Endothelial cell (in vitro differentiated cells): ENCODE measurements at regions not wholly inside any gene's neighbourhood (a gene's known extent, or its start where the extent isn't known, plus 50 kb on each side); places are given as distances from the start of the nearest gene placed in this dataset.

ENCODE experiments used
- DNase-seq: peaks from one replicate; pipeline ENCODE4 v3.0.0; 2021; ENCODE audit warnings: low spot score
- H3K27ac Mint-ChIP-seq: one replicate; pipeline ENCODE4 v1.8.0; 2021; ENCODE audit warnings: mixed read lengths, inconsistent platforms; ENCODE audit not compliant: unreplicated experiment
- H3K27me3 Mint-ChIP-seq: one replicate; pipeline ENCODE4 v1.8.0; 2021; ENCODE audit warnings: mild to moderate bottlenecking, moderate library complexity, mixed read lengths, inconsistent platforms; ENCODE audit not compliant: unreplicated experiment
- H3K36me3 Mint-ChIP-seq: one replicate; pipeline ENCODE4 v1.8.0; 2021; ENCODE audit warnings: mild to moderate bottlenecking, low read depth, mixed read lengths, inconsistent platforms; ENCODE audit not compliant: unreplicated experiment
- H3K4me1 Mint-ChIP-seq: one replicate; pipeline ENCODE4 v1.8.0; 2021; ENCODE audit warnings: mild to moderate bottlenecking, mixed read lengths, inconsistent platforms; ENCODE audit not compliant: unreplicated experiment
- H3K4me3 Mint-ChIP-seq: one replicate; pipeline ENCODE4 v1.8.0; 2021; ENCODE audit warnings: mild to moderate bottlenecking, mixed read lengths, inconsistent platforms; ENCODE audit not compliant: unreplicated experiment
- H3K9me3 Mint-ChIP-seq: one replicate; pipeline ENCODE4 v1.8.0; 2021; ENCODE audit warnings: mixed read lengths, inconsistent platforms; ENCODE audit not compliant: unreplicated experiment
- CTCF ChIP-seq: fragments of 200-600 bp; sonication (generic); IDR thresholded peaks from one replicate; pipeline ENCODE4 v1.5.0; 2021; ENCODE audit warnings: antibody characterized with exemption; ENCODE audit not compliant: unreplicated experiment

- no peak for TF ChIP-seq CTCF
- Mint-ChIP-seq H3K27me3 (peaks cover 2% of the 10 kb centered on the region), H3K9me3 (no peaks in the 10 kb centered on the region), H3K4me1 (peaks cover 3% of the 10 kb centered on the region), H3K27ac (no peak overlapping the region), H3K36me3 (no peaks in the 10 kb centered on the region), H3K4me3 (no peak overlapping the region)
- DNase-seq, result no peak
Observed at GRCh38 chr1:189646066-189646465, 831.6 kb downstream of the BRINP3 start.

- Mint-ChIP-seq H3K4me3 (no peak overlapping the region), H3K27ac (no peak overlapping the region), H3K27me3 (no peaks in the 10 kb centered on the region), H3K36me3 (no peaks in the 10 kb centered on the region), H3K4me1 (peaks cover 21% of the 10 kb centered on the region), H3K9me3 (no peaks in the 10 kb centered on the region)
- no peak for TF ChIP-seq CTCF
- DNase-seq, result no peak
Observed at GRCh38 chr1:189654906-189655305, 822.8 kb downstream of the BRINP3 start.

GRCh38 chr1:189656628-189657530 lies 820.8 kb downstream of the BRINP3 start:
- H3K36me3 Mint-ChIP-seq, result no peaks in the 10 kb centered on the region
- no peaks in the 10 kb centered on the region for H3K27me3 Mint-ChIP-seq
- no peaks in the 10 kb centered on the region for H3K9me3 Mint-ChIP-seq
- no peak overlapping the region for H3K4me3 Mint-ChIP-seq
- peaks cover 21% of the 10 kb centered on the region for H3K4me1 Mint-ChIP-seq
- no peak for TF ChIP-seq CTCF
- no peak overlapping the region for H3K27ac Mint-ChIP-seq
- DNase-seq, result no peak

GRCh38 chr1:189657715-189658114 lies 819.9 kb downstream of the BRINP3 start:
- no peaks in the 10 kb centered on the region for H3K27me3 Mint-ChIP-seq
- no peak for TF ChIP-seq CTCF
- no peak for DNase-seq
- H3K36me3 Mint-ChIP-seq, result no peaks in the 10 kb centered on the region
- no peaks in the 10 kb centered on the region for H3K9me3 Mint-ChIP-seq
- no peak overlapping the region for H3K4me3 Mint-ChIP-seq
- no peak overlapping the region for H3K27ac Mint-ChIP-seq
- peaks cover 21% of the 10 kb centered on the region for H3K4me1 Mint-ChIP-seq

- no peaks in the 10 kb centered on the region for H3K9me3 Mint-ChIP-seq
Observed at GRCh38 chr1:189658381-189658780, 819.3 kb downstream of the BRINP3 start.

More at GRCh38 chr1:189658381-189658780, 819.3 kb downstream of the BRINP3 start:
- DNase-seq, result no peak
- H3K36me3 Mint-ChIP-seq, result no peaks in the 10 kb centered on the region
- peaks cover 2% of the 10 kb centered on the region for H3K27me3 Mint-ChIP-seq
- no peak overlapping the region for H3K27ac Mint-ChIP-seq
- H3K4me1 Mint-ChIP-seq, result peaks cover 18% of the 10 kb centered on the region
- TF ChIP-seq CTCF, result no peak
- H3K4me3 Mint-ChIP-seq, result no peak overlapping the region
